Uterus (tissue), 3 donors: ENCODE measurements at regions not wholly inside any gene's neighbourhood (a gene's known extent, or its start where the extent isn't known, plus 50 kb on each side); places are given as distances from the start of the nearest gene placed in this dataset.

Experiments used
- DNase-seq, 2 donors: peaks; one replicate each; pipeline ENCODE4 v3.0.0-alpha.2; 2019 to 2020
- H3K27ac ChIP-seq, 2 donors: fragments of 200-600 bp; sonication (generic); 1 replicate in 1 of 2; 2 replicates in 1 of 2; pipeline ENCODE4 v1.5.1; 2016 to 2018
- H3K27me3 ChIP-seq, 2 donors: fragments of 200-600 bp; sonication (generic); one replicate each; pipeline ENCODE4 v1.5.1; 2018 to 2019; ENCODE audit warnings: control low read depth in 1 of 2
- H3K36me3 ChIP-seq, 2 donors: fragments of 200-600 bp; sonication (generic); one replicate each; pipeline ENCODE4 v1.5.1; 2019; ENCODE audit warnings: control low read depth in 1 of 2
- H3K4me1 ChIP-seq, 2 donors: fragments of 200-600 bp; sonication (generic); one replicate each; pipeline ENCODE4 v1.5.1; 2018 to 2019; ENCODE audit warnings: control low read depth in 1 of 2
- H3K4me3 ChIP-seq, 2 donors: fragments of 200-600 bp; sonication (generic); 1 replicate in 1 of 2; 2 replicates in 1 of 2; pipeline ENCODE4 v1.5.1; 2018 to 2019; ENCODE audit warnings: mild to moderate bottlenecking in 1 of 2
- H3K9me3 ChIP-seq, 2 donors: fragments of 200-600 bp; sonication (generic); one replicate each; pipeline ENCODE4 v1.5.1; 2019; ENCODE audit warnings: control low read depth in 1 of 2
- POLR2A ChIP-seq, 2 donors: fragments of 450-650 bp; IDR thresholded peaks; one replicate each; pipeline ENCODE4 v1.6.1; 2016; ENCODE audit warnings: antibody characterized with exemption in 2 of 2, mild to moderate bottlenecking in 1 of 2, moderate library complexity in 1 of 2
- intact Hi-C: fragments of 100-400 bp; cut with DNase I; formaldehyde crosslinking; loops from one replicate; pipeline ENCODE4 v1.15.1; 2023; ENCODE audit warnings: low total_unique reads
- TF ChIP-seq, protein P1 (sequence below), 4 experiments: fragments of 200-600 bp in 2 of 4; fragments of 450-650 bp in 2 of 4; sonication (generic) in 2 of 4; IDR thresholded peaks; one replicate each; pipeline ENCODE4 v1.5.1; 2016 to 2019; ENCODE audit warnings: antibody characterized with exemption in 4 of 4, mild to moderate bottlenecking in 2 of 4, moderate library complexity in 1 of 4
- donor health status: DM: yes; HTN: yes; CAD: no.

DNA sequence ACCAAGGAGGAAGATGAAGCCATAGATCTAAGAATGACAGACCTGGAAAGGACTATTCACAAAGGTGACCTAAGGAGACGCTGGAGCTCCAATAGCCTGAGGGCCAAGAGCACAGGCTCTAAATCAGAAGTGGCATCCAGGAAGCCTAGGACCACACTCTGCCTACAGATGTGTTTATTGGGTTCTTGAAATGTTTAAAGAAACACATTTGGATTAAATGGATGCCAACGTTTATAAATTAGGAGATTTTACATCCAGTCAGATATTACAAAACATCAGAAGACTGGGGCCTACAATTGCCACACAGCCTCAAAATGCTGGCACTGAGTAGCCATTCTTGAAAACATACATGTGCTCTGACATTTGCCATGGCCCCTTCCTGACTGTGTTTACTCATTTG lies 80.9 kb downstream of the HMHB1 start:
- DNase-seq, result no peak
- Histone ChIP-seq H3K27me3 (no peaks in the 10 kb centered on the region), H3K36me3 (no peaks in the 10 kb centered on the region), H3K27ac (no peak overlapping the region), H3K4me1 (no peaks in the 10 kb centered on the region), H3K9me3 (no peaks in the 10 kb centered on the region), H3K4me3 (no peak overlapping the region)
- intact Hi-C loops, result no loop called here
- TF ChIP-seq, protein P1, sequence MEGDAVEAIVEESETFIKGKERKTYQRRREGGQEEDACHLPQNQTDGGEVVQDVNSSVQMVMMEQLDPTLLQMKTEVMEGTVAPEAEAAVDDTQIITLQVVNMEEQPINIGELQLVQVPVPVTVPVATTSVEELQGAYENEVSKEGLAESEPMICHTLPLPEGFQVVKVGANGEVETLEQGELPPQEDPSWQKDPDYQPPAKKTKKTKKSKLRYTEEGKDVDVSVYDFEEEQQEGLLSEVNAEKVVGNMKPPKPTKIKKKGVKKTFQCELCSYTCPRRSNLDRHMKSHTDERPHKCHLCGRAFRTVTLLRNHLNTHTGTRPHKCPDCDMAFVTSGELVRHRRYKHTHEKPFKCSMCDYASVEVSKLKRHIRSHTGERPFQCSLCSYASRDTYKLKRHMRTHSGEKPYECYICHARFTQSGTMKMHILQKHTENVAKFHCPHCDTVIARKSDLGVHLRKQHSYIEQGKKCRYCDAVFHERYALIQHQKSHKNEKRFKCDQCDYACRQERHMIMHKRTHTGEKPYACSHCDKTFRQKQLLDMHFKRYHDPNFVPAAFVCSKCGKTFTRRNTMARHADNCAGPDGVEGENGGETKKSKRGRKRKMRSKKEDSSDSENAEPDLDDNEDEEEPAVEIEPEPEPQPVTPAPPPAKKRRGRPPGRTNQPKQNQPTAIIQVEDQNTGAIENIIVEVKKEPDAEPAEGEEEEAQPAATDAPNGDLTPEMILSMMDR (IDR thresholded peaks at IDR 0.05), result no peak
- no peak for TF ChIP-seq POLR2A (IDR thresholded peaks at IDR 0.05)

DNA sequence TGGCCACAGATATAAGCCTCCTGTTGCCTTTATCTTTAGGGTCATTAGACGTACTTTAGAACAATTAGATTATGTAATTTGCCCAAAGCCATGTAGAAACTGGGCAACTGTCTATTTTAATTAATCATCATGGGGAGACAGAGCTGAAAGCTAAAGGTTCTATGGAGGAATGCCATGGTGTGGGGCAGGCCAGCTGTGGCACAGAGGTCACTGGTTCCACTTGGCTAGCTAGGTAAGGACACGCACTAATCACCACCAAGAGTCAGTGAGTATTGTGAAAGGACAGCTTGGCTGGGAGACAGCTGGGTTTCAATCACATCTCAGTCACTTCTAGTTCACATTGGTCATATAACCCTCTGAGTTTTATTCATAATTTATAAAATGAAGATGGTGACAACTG lies 81.7 kb downstream of the HMHB1 start:
- Histone ChIP-seq H3K27ac (no peak overlapping the region), H3K4me1 (no peaks in the 10 kb centered on the region), H3K4me3 (no peak overlapping the region), H3K36me3 (no peaks in the 10 kb centered on the region), H3K9me3 (no peaks in the 10 kb centered on the region), H3K27me3 (no peaks in the 10 kb centered on the region)
- TF ChIP-seq POLR2A (IDR thresholded peaks at IDR 0.05), result no peak
- TF ChIP-seq, protein P1 (IDR thresholded peaks at IDR 0.05), result no peak
- intact Hi-C loops, result no loop called here
- DNase-seq, result no peak

DNA sequence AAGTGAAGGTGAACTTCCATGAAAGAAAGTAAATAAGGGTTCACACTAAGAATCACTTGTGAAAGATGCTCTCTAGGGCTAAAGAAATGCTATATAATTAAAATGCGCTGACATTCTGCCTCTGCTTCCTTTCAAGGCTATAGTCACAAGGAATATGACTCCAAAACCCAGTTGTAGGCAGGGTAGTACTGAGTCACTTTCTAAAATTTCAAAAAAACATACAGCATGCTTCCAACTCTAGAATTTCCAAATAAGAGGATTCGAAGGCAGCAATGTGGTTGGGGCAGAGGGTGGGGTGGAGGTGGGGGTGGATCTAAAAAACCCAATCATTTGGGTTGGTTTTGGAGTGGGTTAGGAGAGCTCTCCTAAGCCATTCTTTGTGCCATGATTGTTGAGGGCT lies 84.6 kb downstream of the HMHB1 start:
- Histone ChIP-seq H3K27me3 (no peaks in the 10 kb centered on the region), H3K36me3 (no peaks in the 10 kb centered on the region), H3K4me1 (no peaks in the 10 kb centered on the region), H3K4me3 (no peak overlapping the region), H3K27ac (no peak overlapping the region), H3K9me3 (no peaks in the 10 kb centered on the region)
- TF ChIP-seq, protein P1 (IDR thresholded peaks at IDR 0.05), result no peak
- TF ChIP-seq POLR2A (IDR thresholded peaks at IDR 0.05), result no peak
- no peak for DNase-seq
- intact Hi-C loops, result no loop called here

DNA sequence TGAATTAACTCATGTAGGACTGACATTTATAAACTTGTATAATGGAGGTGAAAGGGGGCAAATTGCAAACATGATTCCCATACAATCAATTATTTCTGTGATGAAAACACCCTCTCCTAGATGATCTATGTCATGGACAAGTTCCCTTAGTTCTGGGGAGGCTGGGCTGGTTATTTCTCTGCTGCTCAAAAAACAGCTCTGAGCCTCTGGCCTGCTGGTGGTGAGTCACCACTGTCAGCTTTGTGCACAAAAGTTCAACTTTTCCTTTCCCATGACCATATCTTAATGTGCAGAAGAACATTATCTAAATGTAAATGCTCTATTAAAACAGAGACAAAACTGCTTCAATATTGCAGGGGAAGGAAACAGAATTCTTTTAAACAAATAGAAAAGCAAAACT lies 85.0 kb downstream of the HMHB1 start:
- no peaks in the 10 kb centered on the region for H3K4me1 ChIP-seq
- no peak overlapping the region for H3K27ac ChIP-seq
- H3K4me3 ChIP-seq, result no peak overlapping the region
- intact Hi-C loops, result no loop called here
- no peak for DNase-seq
- TF ChIP-seq, protein P1 (IDR thresholded peaks at IDR 0.05), result no peak
- no peak for TF ChIP-seq POLR2A (IDR thresholded peaks at IDR 0.05)
- no peaks in the 10 kb centered on the region for H3K36me3 ChIP-seq
- no peaks in the 10 kb centered on the region for H3K9me3 ChIP-seq
- H3K27me3 ChIP-seq, result no peaks in the 10 kb centered on the region

DNA sequence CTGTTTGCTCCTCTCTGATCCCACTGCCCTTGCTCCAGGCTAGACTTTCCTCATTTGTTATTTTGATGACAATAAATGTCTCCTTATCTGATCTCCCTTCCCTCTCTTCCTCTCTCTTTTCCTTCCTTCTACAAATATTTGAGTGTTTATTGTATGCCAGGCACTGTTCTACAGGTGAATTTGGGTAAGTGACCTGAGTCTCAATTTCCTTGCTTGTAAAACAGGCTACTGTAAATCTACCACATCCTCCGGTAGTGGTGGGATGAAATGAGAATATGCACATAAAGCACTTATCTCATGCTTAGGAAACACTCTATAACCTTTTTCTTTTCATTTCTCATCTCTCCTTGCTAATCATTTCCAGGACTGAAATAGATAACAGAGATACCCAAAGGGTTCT lies 86.4 kb downstream of the HMHB1 start:
- no peak overlapping the region for H3K4me3 ChIP-seq
- no peaks in the 10 kb centered on the region for H3K9me3 ChIP-seq
- no peak overlapping the region for H3K27ac ChIP-seq
- intact Hi-C loops, result no loop called here
- H3K27me3 ChIP-seq, result no peaks in the 10 kb centered on the region
- no peaks in the 10 kb centered on the region for H3K36me3 ChIP-seq
- DNase-seq, result no peak
- TF ChIP-seq, protein P1 (IDR thresholded peaks at IDR 0.05), result no peak
- TF ChIP-seq POLR2A (IDR thresholded peaks at IDR 0.05), result no peak
- H3K4me1 ChIP-seq, result no peaks in the 10 kb centered on the region
